ENCODE measurements at regions not wholly inside any gene's neighbourhood (a gene's known extent, or its start where the extent isn't known, plus 50 kb on each side); places are given as distances from the start of the nearest gene placed in this dataset.
A peak's percentile ranks its signal among the peaks of the same experiment; 100 is the strongest.

DNA sequence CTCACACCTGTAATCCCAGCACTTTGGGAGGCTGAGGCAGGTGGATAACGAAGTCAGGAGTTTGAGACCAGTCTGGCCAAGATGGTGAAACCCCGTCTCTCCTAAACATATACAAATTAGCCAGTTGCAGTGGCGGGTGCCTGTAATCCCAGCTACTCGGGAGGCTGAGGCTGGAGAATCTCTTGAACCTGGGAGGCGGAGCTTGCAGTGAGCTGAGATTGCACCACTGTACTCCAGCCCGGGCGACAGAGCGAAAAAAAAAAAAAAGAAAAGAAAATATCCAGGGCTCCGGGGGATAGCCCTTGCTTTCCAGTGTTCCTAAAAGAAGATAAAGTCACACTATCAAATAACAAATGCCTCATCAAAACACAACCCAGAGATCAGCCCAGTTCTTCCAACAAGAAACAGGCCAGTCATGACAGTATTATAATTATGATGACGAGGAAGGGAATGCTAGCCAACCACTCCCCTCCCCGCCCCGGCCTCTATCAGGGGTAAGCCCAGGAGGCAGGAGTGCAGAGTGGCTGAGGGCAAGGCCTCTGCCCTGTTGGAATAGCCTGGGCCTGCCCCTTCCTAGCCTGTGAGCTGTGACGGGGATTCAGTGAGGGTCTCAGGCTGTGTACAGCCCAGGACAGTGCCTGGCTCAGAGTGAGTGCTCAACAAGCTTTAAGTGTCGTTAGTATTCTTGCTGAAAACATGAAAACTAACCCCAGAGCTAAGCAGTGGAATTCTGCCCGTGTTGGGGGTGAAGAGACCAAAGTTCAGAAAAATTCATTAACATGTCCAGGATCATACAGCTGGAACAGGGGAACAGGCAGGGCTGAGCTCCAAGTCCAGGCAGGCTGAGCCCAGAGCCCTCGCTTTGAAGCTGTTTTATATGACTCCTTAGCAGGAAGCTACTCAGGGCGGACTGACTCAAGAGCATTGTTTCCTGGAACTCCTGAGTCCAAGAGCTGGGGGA is 54.3 kb downstream of the FAM241B start:
- no peak for DNase-seq

DNA sequence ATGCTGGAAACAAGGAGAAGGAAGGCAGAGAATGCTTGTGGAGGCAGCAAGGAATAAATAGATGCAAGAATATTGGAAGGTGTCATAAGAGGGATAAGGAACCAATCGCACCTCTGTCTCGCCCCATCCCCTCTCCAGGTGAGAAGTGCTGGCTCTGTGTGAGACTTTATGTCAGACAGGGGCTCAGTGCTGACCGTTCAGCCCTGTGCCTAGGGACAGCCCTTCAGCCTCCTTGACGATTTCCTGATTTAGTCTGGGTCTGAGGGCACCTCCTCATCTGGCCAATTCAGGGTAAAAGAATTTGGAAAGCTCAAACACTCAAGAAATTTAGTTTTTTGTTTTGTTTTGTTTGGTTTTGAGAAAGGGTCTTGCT is 54.9 kb downstream of the FAM241B start:
- no peak for DNase-seq

DNA sequence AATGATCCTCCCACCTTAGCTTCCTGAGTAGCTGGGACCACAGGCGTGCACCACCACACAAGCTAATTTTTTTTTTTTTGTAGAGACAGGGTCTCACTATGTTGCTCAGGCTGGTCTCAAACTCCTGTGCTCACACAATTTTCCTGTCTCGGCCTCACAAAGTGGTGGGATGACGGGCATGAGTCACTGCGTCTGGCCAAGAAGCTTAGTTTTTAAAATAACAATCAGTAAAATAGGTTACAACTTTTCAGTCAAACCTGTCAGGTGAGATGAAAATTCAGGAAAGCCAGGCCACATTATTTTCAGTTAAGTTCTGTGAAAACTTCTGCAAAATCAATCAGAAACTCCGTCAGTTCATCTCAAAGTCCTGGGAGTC is 55.4 kb downstream of the FAM241B start:
- DNase-seq, result no peak

DNA sequence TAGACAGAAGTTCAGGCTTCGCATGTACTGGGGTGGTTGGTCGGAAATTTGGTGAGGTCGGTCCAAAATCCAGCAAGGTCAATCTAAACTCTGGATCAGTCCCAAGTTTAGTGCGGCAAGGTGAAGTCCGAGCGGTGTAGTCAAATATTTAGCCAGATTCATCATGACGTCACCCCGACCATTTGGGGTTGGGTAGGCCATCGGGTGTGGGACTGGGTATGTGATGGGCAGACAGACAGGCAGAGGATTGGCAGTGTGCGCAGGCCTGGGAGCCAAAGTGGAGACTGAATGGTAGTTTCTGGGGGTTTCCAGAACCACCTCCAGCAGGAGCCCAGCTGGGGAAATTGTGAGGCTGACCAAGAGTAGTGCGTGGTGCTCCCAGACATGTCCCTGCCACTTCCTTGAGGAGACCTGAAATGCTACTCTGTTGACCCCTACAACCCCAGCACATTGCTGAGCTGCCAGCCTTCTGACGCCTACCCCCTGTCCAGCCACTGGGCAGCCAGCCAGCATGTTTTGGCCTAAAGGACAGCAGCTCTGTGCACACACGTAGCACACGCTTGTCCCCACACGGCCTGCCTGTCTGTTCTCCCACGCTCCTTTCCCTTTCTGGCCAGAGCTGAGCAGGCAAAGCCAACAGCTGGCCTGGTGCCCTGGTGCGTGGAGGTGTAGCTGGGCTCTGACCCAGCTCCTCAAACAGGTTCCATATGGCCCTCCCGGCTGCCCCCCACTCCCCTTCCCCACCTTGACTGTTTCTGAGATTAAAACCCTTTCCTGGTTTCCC is 55.9 kb downstream of the FAM241B start:
- no peak for DNase-seq

DNA sequence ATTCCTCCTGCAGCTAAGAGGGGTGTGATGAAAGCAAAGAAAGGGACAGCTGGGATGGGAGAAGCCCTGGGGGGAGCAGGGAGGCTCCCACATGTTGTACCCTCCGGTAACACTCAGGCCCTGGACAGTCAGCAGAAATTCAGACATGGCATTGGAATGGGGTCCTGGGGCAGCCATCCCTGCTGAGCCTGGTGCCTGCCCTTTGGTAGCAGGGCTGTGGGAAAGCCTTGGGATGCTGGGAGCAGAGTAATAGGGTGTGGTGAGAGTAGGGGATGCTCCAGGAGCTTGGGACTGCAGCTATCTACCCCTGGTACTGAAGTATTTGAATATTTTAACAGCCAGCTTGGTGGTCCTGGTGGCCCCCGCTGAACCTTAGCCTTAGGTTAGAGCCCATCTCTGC is 56.8 kb downstream of the FAM241B start:
- no peak for DNase-seq

DNA sequence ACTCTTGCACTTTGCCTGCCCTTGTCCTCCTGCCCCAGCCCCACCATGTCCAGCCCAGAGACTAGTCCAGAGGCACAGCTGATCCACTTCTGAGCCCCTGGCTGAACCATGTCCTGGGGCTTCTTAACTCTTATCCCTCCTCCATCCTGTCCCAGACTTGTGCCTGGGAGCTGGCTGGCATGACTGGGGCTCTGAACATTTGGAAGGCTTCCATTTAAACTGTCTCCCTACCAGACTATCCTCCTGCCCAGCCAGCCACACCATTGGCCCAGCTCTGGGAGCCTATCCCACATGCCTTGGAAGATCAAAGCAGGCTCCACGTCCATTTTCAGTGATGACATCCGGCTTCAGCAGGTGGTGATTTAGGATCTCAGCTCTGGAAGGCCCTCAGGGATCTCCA is 57.4 kb downstream of the FAM241B start:
- no peak for DNase-seq

DNA sequence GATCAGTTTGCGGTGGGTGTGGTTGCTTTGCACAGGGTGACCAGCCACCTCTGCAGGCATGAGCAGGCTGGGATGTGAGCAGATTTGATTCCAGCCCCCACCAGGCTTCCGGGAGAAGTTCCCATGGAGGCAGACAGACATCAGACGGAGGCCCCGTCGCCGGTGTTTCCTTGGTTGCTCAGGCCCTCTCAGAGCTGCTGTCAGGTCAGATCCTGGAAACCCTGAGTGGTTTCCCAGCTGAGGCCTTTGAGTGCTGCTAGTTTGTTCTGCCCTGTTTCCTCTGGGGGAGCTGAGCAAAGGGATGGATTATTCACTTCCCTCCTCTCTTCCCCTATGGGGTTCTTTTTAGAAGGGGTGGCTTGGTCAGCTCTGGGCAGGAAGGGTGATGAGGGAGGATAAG is 62.2 kb downstream of the FAM241B start:
- no peak for DNase-seq

DNA sequence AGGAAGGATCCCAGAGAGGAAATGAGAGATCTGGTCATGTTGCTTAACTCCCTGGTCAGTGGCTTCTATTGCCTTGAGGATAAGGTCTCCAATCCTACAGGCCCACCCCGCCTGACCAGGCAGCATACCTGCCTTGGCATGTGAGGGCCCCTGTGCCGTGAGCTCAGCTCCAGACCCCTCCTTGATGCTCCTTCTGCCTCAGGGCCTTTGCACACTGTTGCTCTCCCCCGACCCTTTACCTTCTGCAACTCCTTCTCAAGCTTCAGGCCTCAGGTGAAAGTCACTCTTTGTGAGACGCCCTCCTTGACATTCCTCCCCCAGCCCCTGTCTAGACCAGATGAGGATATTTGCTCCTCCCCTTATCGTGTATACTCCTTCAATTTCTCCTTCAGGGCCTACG is 62.8 kb downstream of the FAM241B start:
- DNase-seq, result no peak

DNA sequence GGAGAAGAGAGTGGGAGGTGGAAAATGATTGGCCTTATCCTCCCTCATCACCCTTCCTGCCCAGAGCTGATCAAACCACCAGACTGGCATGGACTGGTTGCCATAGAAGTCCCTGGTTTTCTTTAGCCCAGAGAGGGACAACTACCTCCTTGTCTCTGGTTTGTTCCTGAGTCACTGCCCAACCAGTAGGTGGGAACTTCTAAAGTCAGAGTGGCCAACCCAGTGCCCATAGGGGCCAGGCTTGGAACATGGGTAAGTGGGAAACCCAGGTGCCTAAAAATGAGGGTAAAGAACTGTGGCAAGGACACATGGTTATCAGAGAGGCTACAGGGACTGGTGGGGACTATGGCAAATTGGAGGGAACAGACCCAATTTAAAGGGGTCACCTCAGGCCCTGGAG is 63.8 kb downstream of the FAM241B start:
- DNase-seq, result no peak

DNA sequence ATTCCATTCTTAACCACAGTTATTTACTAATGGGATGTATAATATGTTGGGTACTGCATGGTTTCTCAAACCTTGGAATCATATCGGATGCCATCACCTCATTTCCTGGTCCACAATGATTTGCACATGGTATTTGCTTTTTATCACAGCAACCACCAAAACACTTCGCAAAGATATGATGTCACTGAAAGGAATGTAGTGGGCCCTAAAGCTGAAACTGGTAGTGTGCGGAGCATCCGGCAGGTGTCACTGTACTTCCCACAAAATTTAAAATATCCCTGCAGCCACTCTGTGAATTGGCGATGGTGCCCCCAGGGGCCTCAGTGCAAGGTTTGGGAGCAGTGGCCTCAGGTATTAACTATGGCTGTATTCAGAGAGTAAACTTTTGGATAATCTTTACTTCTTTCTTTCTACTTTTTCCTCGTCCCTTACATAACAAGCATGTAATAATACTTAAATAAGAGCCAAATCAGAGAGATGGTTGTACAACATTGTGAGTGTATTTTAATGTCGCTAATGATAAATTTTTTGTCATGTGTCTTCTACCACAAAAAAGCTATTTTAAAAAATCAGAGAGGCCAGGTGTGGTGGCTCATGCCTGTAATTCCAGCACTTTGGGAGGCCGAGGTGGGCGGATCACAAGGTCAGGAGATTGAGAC is 66.2 kb downstream of the FAM241B start:
- DNase-seq, result no peak

DNA sequence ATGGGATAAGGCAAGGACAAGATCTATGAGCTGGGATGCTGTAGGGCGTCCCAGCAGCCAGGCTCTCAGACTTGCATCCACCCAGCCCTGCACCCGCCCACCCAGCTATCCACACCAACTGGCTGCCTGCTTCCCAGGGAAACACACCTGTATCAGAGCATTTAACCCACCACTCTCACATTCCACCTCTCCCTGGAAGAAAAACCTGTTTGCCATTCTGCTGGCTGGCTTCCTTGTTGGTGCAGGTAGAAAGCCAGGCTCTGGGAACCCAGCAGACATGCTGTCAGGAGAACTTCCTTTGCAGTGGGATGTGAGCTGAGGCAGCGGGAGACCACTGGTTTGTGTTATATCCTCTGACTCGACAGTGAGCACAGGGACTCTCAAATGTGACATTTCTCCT is 67.0 kb downstream of the FAM241B start:
- DNase-seq, result no peak

DNA sequence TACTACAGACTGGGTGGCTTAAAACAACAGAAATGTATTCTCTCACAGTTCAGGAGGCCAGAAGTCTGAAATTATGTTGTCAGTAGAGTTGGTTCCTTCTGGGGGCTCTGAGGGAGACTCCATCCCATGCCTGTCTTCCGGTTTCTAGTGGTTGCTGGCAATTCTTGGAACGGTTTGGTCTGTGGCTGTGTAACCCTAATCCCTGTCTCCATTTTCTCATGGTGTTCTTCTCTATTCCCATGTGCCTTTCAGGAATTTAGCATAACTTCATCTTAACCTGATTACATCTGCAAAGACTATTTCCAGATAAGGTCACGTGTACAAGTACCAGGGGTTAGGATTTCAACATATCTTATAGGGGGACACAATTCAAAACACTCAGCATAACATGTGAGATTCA is 73.2 kb downstream of the FAM241B start:
- no peak for DNase-seq

DNA sequence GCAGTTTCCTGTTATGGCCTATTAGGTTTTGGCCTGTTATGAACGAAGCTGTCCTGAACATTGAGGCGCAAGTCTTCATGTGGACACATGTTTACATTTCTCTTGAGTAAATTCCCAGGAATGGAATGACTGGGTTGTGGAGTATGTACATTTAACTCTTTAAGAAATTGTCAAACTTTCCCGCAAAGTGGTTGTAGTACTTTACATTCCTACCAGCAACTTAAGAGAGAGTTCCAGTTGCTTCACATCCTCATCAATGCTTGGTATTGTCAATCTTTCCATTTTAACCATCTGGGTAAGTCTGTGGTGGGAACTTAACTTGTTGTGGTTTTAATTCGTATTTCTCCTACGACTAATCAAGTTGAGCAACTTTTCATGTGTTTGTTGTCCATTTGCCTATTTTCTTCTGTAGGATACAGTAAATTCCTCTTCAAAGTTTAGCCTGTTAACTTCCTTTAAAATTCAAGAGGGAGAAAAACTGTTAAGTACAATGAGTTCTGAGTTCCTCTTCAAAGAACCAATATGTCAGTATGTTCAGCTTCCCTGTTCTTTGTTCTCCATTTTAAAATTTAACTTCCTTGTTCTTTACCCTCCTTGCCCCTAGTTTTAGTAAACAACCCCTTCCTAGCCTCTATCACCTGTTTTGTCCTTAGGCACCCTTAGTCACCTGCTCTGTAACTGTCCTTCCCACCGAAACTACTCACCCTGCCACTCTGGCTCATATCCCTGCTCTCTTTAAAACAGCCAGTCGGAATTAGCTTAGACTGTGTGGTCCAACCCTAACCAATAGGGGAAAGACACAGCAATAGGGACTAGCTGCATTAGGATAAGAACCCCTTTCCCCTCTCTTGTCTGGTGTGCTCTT is 74.0 kb downstream of the FAM241B start:
- no peak for DNase-seq

DNA sequence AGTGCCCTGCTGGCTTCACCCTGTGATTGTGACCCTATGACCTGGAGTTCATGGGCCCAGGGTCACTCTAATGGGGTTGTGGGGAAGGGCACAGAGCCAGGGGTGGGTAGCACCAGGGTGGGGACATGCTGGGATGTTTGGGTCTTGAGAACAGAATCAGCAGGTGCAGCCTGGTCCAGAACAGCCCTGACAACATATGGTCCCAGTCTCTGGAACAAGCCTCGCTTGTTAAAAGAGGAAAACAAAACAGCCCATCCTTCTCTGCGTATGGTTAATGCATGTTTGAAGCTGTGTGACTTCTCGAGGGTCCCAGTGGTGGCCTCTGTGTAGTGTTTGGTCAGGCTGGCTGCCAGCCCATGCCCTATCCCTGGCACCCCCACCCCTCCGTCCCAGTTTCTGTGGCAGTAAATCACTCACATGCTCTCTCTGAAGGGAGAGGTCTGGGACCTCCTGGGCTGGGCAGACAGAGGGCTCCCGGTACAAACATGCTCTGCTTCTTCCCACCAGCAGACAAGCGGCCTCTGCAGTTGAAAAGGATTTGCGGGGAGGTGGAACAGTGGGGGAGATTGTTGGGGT is 79.4 kb downstream of the FAM241B start:
- DNase-seq, result no peak

DNA sequence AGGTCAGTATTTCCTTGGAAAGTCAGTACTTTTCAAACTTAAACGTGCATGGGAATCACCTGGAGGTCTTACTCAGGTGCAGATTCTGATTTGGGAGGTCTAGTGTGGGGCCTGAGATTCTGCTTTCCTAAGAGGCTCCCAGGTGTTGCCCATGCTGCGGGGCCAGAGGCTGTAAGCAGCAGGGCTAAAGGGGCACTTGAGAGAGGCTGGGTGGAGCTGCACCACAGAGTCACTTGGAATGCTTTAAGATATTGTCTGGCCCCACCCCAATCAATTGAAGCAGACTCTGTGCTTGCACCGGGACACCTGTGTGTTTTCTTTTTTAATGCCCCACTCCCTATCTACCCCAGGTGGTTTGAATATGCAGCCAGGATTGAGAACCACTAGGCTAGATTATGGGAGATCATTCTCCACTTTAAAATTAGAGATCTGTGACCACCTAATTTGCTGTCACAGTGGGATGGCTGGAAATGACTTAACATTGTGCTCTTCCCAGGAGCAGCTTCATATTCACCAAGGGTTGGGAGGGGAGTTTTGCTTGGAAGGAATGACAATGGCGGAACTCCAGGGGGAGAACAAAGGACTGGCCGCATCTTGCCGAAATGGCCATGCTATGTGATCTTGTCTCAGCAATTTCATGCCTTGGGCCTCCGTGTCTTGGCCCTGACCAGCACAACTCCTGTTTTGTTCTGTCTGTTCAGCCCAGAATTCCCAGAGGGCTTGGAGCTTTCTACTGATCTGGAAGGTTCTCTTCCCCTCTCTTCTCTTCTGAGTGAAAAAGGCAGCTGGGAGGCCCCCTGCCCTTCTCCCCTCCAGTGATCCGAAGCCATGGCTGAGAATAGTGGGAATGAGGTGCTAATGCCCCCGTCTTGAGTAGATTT is 80.2 kb downstream of the FAM241B start:
- no peak for DNase-seq

DNA sequence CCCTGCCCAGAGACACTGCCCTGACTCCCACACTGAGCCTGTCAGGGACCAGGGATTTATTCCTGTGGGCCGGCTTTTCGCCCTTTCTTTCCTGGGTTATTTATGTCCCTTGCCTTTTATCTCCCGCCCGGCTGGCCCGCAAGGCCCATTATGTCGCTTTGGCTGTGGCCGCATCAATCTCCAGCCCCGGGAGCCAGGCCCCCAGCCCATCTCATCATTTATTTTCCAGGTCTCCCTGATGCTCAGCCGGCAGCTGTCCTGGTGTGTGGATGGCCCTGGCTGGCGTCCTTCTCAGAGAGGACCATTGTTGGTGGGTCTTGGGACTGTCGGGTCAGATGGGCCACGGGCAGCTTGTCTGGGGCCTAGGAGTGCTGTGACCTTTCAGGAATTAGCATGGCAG is 82.3 kb downstream of the FAM241B start:
- peak; percentile 25 for DNase-seq

DNA sequence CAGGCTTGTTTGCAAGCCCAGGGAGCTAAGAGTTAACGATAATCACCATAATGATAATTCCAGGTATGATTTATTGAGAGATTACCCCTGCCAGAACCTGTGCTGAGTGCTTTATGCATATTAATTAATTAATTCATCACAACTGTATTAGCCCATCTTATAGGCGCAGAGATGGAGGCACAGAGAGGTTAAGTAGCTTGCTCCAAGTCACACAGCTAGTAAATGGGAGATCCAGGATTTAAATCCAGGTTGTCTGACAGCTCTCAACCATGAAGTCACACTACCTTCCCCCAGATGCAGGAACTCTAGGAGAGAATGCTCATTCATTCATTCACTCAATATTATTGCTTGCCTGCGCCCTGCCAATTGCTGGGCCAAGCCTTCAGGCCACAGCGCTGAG is 84.5 kb downstream of the FAM241B start:
- DNase-seq, result no peak

DNA sequence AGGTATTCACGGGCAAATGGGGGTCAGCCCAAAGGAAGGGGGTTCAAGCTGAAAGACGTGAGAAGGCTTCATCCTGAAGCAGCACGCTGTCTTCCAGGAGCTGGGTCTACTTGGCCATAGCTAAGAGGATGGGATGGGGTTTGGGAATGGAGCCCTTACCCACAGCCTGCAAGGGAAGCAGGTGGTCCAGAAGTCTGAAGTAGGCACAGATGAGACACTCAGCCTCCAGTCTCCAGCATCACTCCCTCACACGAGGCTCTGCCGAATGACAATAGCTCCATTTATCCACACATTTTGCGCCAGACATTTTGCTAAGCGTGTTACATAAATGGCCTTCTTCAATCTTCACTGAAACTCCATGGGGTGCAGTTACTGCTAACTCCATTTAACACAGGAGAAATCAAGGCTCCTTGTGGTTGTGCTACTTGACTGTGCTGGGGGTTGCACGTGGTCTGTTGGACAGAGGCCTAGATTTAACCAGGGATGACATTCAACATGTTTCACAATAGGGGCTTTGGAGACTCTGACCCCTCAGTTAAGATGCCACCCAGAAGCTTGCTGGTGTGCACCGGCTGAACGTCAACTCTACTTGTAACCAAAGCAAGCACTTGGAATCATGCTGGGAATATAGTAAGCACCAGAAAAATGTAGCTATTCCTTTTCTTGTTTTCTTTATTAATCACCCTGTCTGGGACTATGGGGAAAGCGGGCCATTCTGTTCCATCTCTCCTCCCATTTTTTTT is 85.3 kb downstream of the FAM241B start:
- DNase-seq, result no peak

DNA sequence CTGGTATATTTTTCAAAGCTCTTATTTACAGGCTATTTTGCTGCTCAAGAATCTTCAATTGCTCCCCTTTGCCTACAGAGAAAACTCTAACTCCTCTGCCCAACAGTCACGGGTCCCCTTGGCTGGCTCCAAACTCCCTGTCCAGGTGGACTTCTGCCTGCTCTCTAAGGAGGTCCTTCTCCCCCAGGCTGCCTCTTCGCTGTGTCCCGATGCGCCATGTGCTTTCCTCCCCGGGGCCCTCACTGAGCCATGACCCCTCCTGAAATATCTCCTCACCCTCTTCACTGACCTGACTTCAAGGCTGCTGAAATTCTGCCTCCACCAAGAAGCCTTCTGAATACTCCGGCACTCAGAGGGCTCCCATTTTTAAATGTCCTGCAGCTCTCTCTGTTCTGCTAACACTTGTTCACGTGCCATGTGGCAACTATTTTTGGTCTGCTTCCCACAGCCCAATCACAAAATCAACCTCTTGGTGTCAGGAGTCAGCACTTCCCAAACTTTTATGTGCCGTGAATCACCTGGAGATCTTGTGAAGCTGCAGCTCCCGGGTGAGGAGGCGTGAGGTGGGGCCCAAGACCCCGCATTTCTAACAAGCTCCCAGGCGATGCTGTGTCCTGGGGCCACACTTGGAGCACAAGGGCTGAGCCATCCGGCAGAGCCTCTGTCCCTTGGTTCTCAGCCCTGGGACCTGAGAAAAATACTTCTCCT is 85.7 kb upstream of the COL13A1 start:
- DNase-seq, result no peak
